ACC112 (cell line): ENCODE measurements at regions not wholly inside any gene's neighbourhood (a gene's known extent, or its start where the extent isn't known, plus 50 kb on each side); places are given as distances from the start of the nearest gene placed in this dataset.

Source experiments
- H2AFZ ChIP-seq: fragments of 200-600 bp; sonication (generic); one replicate; pipeline ENCODE4 v1.6.0; 2017; ENCODE audit warnings: antibody characterized with exemption, low read length; ENCODE audit not compliant: unreplicated experiment
- H3K27ac ChIP-seq: fragments of 200-600 bp; sonication (generic); 2 replicates; pipeline ENCODE4 v1.5.1; 2014; ENCODE audit warnings: low read depth, mild to moderate bottlenecking, antibody characterized with exemption, low read length, moderate library complexity
- H3K27me3 ChIP-seq: fragments of 200-600 bp; sonication (generic); 2 replicates; pipeline ENCODE4 v1.6.1; 2014; ENCODE audit warnings: mild to moderate bottlenecking, antibody characterized with exemption, low read length, moderate library complexity, mixed read lengths; ENCODE audit not compliant: insufficient read depth
- H3K36me3 ChIP-seq: fragments of 200-600 bp; sonication (generic); 2 replicates; pipeline ENCODE4 v1.6.1; 2016; ENCODE audit warnings: mild to moderate bottlenecking, antibody characterized with exemption, low read length, moderate library complexity, mixed read lengths; ENCODE audit not compliant: insufficient read depth
- H3K4me1 ChIP-seq: fragments of 200-600 bp; sonication (generic); one replicate; pipeline ENCODE4 v1.6.1; 2016; ENCODE audit warnings: low read length, mixed read lengths; ENCODE audit not compliant: insufficient read depth, unreplicated experiment, control insufficient read depth
- H3K4me3 ChIP-seq: fragments of 200-600 bp; sonication (generic); 2 replicates; pipeline ENCODE4 v1.5.1; 2014; ENCODE audit warnings: mild to moderate bottlenecking, low read depth, low read length
- H3K79me2 ChIP-seq: fragments of 200-600 bp; sonication (generic); one replicate; pipeline ENCODE4 v1.6.0; 2016; ENCODE audit warnings: low read length; ENCODE audit not compliant: control insufficient read depth, unreplicated experiment, insufficient read depth

- H3K4me3 ChIP-seq: no peak overlapping the region
- H3K27ac ChIP-seq: no peak overlapping the region
- no peak overlapping the region for H2AFZ ChIP-seq
Observed at GRCh38 chr7:24455813-24456525, 117.3 kb upstream of the PALS2 start.

GRCh38 chr7:24456526-24457218 lies 116.6 kb upstream of the PALS2 start:
- Histone ChIP-seq H3K79me2 (no peaks in the 10 kb centered on the region), H3K4me3 (no peak overlapping the region), H3K4me1 (no peaks in the 10 kb centered on the region), H2AFZ (no peak overlapping the region), H3K27ac (no peak overlapping the region), H3K36me3 (no peaks in the 10 kb centered on the region), H3K27me3 (peaks cover 54% of the 10 kb centered on the region)

More at GRCh38 chr7:24455813-24456525, 117.3 kb upstream of the PALS2 start:
- no peaks in the 10 kb centered on the region for H3K79me2 ChIP-seq
- H3K36me3 ChIP-seq: no peaks in the 10 kb centered on the region
- H3K4me1 ChIP-seq: no peaks in the 10 kb centered on the region
- peaks cover 47% of the 10 kb centered on the region for H3K27me3 ChIP-seq

GRCh38 chr7:24457219-24457558 lies 116.1 kb upstream of the PALS2 start:
- H3K27me3 ChIP-seq: peaks cover 59% of the 10 kb centered on the region
- H3K79me2 ChIP-seq: no peaks in the 10 kb centered on the region
- no peak overlapping the region for H3K27ac ChIP-seq
- H3K4me1 ChIP-seq: no peaks in the 10 kb centered on the region
- H3K36me3 ChIP-seq: no peaks in the 10 kb centered on the region
- no peak overlapping the region for H2AFZ ChIP-seq
- H3K4me3 ChIP-seq: no peak overlapping the region

- H3K27ac ChIP-seq: no peak overlapping the region
- H3K4me1 ChIP-seq: no peaks in the 10 kb centered on the region
- H3K79me2 ChIP-seq: no peaks in the 10 kb centered on the region
- no peaks in the 10 kb centered on the region for H3K36me3 ChIP-seq
- H2AFZ ChIP-seq: no peak overlapping the region
- peaks cover 50% of the 10 kb centered on the region for H3K27me3 ChIP-seq
- no peak overlapping the region for H3K4me3 ChIP-seq
Observed at GRCh38 chr7:24462117-24462516, 111.1 kb upstream of the PALS2 start.

GRCh38 chr7:24462984-24463383 lies 110.3 kb upstream of the PALS2 start:
- Histone ChIP-seq H3K4me1 (no peaks in the 10 kb centered on the region), H3K27ac (no peak overlapping the region), H3K4me3 (no peak overlapping the region), H3K27me3 (peaks cover 41% of the 10 kb centered on the region), H2AFZ (no peak overlapping the region), H3K36me3 (no peaks in the 10 kb centered on the region), H3K79me2 (no peaks in the 10 kb centered on the region)

- H3K36me3 ChIP-seq: no peaks in the 10 kb centered on the region
Observed at GRCh38 chr7:24463474-24463873, 109.8 kb upstream of the PALS2 start.

GRCh38 chr7:24464861-24465260 lies 108.4 kb upstream of the PALS2 start:
- no peaks in the 10 kb centered on the region for H3K79me2 ChIP-seq
- H2AFZ ChIP-seq: no peak overlapping the region
- no peaks in the 10 kb centered on the region for H3K4me1 ChIP-seq
- peaks cover 31% of the 10 kb centered on the region for H3K27me3 ChIP-seq
- H3K36me3 ChIP-seq: no peaks in the 10 kb centered on the region
- no peak overlapping the region for H3K4me3 ChIP-seq
- no peak overlapping the region for H3K27ac ChIP-seq

More at GRCh38 chr7:24463474-24463873, 109.8 kb upstream of the PALS2 start:
- Histone ChIP-seq H3K4me3 (no peak overlapping the region), H3K4me1 (no peaks in the 10 kb centered on the region), H3K27ac (no peak overlapping the region), H3K79me2 (no peaks in the 10 kb centered on the region), H2AFZ (no peak overlapping the region), H3K27me3 (peaks cover 41% of the 10 kb centered on the region)

GRCh38 chr7:24466168-24466768 lies 107.0 kb upstream of the PALS2 start:
- H2AFZ ChIP-seq: no peak overlapping the region
- H3K27ac ChIP-seq: no peak overlapping the region
- H3K79me2 ChIP-seq: no peaks in the 10 kb centered on the region
- no peaks in the 10 kb centered on the region for H3K4me1 ChIP-seq
- H3K27me3 ChIP-seq: peaks cover 17% of the 10 kb centered on the region; the same call in 1 of the 2 replicates
- no peak overlapping the region for H3K4me3 ChIP-seq
- H3K36me3 ChIP-seq: no peaks in the 10 kb centered on the region

- Histone ChIP-seq H3K27ac (no peak overlapping the region), H3K79me2 (no peaks in the 10 kb centered on the region), H3K36me3 (no peaks in the 10 kb centered on the region), H3K4me1 (no peaks in the 10 kb centered on the region), H3K27me3 (no peaks in the 10 kb centered on the region), H3K4me3 (no peak overlapping the region), H2AFZ (no peak overlapping the region)
Observed at GRCh38 chr7:24469118-24469517, 104.1 kb upstream of the PALS2 start.

GRCh38 chr7:24472093-24472492 lies 101.2 kb upstream of the PALS2 start:
- Histone ChIP-seq H2AFZ (no peak overlapping the region), H3K79me2 (no peaks in the 10 kb centered on the region), H3K4me3 (no peak overlapping the region), H3K36me3 (no peaks in the 10 kb centered on the region), H3K27ac (no peak overlapping the region), H3K4me1 (peaks cover 11% of the 10 kb centered on the region), H3K27me3 (no peaks in the 10 kb centered on the region)
